ENCODE measurements at regions not wholly inside any gene's neighbourhood (a gene's known extent, or its start where the extent isn't known, plus 50 kb on each side); places are given as distances from the start of the nearest gene placed in this dataset.

GRCh38 chr4:43560047-43560446 is 667.5 kb downstream of the GRXCR1 start:
- WGBS, 2 donors: 90 to 91% methylated on average over 1 of the region's 1 CpG
- TF ChIP-seq CTCF (IDR thresholded peaks at IDR 0.05): no peak
- no peaks in the 10 kb centered on the region for H3K27me3 ChIP-seq
- DNase-seq: no peak
- no peak overlapping the region for H3K27ac ChIP-seq
- peaks cover 0 to 24% (median 0%) of the 10 kb centered on the region in 11 donors for H3K9me3 ChIP-seq
- intact Hi-C loops (cut with DNase I): no loop called here
- ATAC-seq: no peak
- H3K4me3 ChIP-seq: no peak overlapping the region
- no peaks in the 10 kb centered on the region for H3K4me1 ChIP-seq
- H3K36me3 ChIP-seq: no peaks in the 10 kb centered on the region

- Histone ChIP-seq H3K9me3 (peaks cover 0 to 10% (median 0%) of the 10 kb centered on the region in 11 donors), H3K4me3 (no peak overlapping the region), H3K27me3 (no peaks in the 10 kb centered on the region), H3K4me1 (no peaks in the 10 kb centered on the region), H3K36me3 (no peaks in the 10 kb centered on the region), H3K27ac (no peak overlapping the region)
- TF ChIP-seq CTCF (IDR thresholded peaks at IDR 0.05): no peak
- DNase-seq: no peak
- 57 to 61% methylated on average over 1 of the region's 1 CpG for WGBS, 2 donors
- intact Hi-C loops (cut with DNase I): no loop called here
- ATAC-seq: no peak
Measured at GRCh38 chr4:43564107-43564506, 671.6 kb downstream of the GRXCR1 start.

GRCh38 chr4:43564591-43564990 is 672.1 kb downstream of the GRXCR1 start:
- no peak for DNase-seq
- H3K36me3 ChIP-seq: no peaks in the 10 kb centered on the region
- H3K4me3 ChIP-seq: no peak overlapping the region
- H3K4me1 ChIP-seq: no peaks in the 10 kb centered on the region
- H3K27ac ChIP-seq: no peak overlapping the region
- no peak for TF ChIP-seq CTCF (IDR thresholded peaks at IDR 0.05)
- no peak for ATAC-seq
- no peaks in the 10 kb centered on the region for H3K27me3 ChIP-seq
- H3K9me3 ChIP-seq: peaks cover 0 to 10% (median 0%) of the 10 kb centered on the region in 11 donors
- intact Hi-C loops (cut with DNase I): no loop called here

GRCh38 chr4:43567644-43568043 is 675.1 kb downstream of the GRXCR1 start:
- no peaks in the 10 kb centered on the region for H3K27me3 ChIP-seq
- H3K4me1 ChIP-seq: no peaks in the 10 kb centered on the region
- no peak overlapping the region for H3K4me3 ChIP-seq
- intact Hi-C loops (cut with DNase I): no loop called here
- 77 to 83% methylated on average over 2 of the region's 2 CpGs for WGBS, 2 donors
- no peak for ATAC-seq
- no peaks in the 10 kb centered on the region for H3K36me3 ChIP-seq
- no peaks in the 10 kb centered on the region for H3K9me3 ChIP-seq
- no peak for TF ChIP-seq CTCF (IDR thresholded peaks at IDR 0.05)
- H3K27ac ChIP-seq: no peak overlapping the region
- no peak for DNase-seq

GRCh38 chr4:43586813-43587212 is 694.3 kb downstream of the GRXCR1 start:
- Histone ChIP-seq H3K27ac (no peak overlapping the region), H3K27me3 (no peaks in the 10 kb centered on the region), H3K36me3 (no peaks in the 10 kb centered on the region), H3K4me3 (no peak overlapping the region), H3K4me1 (no peaks in the 10 kb centered on the region), H3K9me3 (peaks cover 0 to 26% (median 0%) of the 10 kb centered on the region in 11 donors)
- WGBS, 2 donors: 53 to 61% methylated on average over 4 of the region's 4 CpGs
- no peak for DNase-seq
- ATAC-seq: no peak
- no peak for TF ChIP-seq CTCF (IDR thresholded peaks at IDR 0.05)
- intact Hi-C loops (cut with DNase I): no loop called here
